PFSK-1 (cell line): ENCODE measurements at regions not wholly inside any gene's neighbourhood (a gene's known extent, or its start where the extent isn't known, plus 50 kb on each side); places are given as distances from the start of the nearest gene placed in this dataset.

Source experiments
- FOXP2 ChIP-seq: optimal IDR thresholded peaks from 2 replicates; pipeline ENCODE3; 2011; ENCODE audit warnings: borderline replicate concordance, control low read depth, inconsistent platforms; ENCODE audit not compliant: insufficient read depth; ENCODE audit errors: extremely low read length, extremely low read depth
- POLR2AphosphoS5 ChIP-seq: IDR thresholded peaks from 2 replicates; pipeline ENCODE4 v1.6.1; 2012; ENCODE audit warnings: low read depth, mild to moderate bottlenecking, control low read depth, low read length, moderate library complexity
- SIN3A ChIP-seq: IDR thresholded peaks from 2 replicates; pipeline ENCODE4 v1.6.1; 2012; ENCODE audit warnings: mild to moderate bottlenecking, low read length, moderate library complexity, borderline replicate concordance; ENCODE audit not compliant: insufficient read depth
- TAF1 ChIP-seq: IDR thresholded peaks from 2 replicates; pipeline ENCODE4 v1.6.1; 2012; ENCODE audit warnings: low read length, control low read depth, borderline replicate concordance; ENCODE audit not compliant: insufficient read depth
- TF ChIP-seq, protein P1 (sequence below), 2 experiments: IDR thresholded peaks; 2 replicates each; pipeline versions ENCODE4 v1.6.1 to v1.8.0; 2011 to 2012; ENCODE audit warnings: low read depth in 2 of 2, low read length in 2 of 2, control low read depth in 1 of 2, inconsistent platforms in 1 of 2, mild to moderate bottlenecking in 1 of 2, moderate library complexity in 1 of 2; ENCODE audit not compliant: insufficient read depth in 1 of 2

DNA sequence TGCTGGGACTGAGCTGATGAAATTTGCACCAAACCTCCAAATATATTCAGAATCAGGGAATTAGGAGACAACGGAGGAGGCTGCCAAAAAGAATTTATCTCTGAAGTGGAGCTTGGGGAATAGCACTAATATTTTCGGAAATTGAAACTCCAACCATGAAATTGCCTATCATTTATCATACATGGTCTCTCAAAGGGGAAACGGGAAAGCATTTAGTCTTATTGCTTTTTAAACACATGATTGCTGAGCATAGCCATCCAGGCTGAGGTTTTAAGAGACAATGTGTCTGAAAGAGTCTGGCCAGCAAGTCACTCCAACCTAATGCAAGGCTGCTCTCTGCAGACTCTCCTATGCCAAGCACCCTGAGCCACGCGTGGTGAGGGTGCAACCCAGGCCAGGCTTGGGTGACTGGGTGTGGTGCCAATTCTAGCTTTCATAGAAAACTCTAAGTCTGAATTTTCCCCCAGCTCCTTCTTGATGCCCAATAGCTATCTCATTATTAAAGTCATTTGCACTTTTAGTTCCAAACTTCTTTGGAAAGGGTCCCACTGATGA, 200.2 kb downstream of the RPLP1 start:
- no peak for TF ChIP-seq TAF1
- TF ChIP-seq, protein P1, sequence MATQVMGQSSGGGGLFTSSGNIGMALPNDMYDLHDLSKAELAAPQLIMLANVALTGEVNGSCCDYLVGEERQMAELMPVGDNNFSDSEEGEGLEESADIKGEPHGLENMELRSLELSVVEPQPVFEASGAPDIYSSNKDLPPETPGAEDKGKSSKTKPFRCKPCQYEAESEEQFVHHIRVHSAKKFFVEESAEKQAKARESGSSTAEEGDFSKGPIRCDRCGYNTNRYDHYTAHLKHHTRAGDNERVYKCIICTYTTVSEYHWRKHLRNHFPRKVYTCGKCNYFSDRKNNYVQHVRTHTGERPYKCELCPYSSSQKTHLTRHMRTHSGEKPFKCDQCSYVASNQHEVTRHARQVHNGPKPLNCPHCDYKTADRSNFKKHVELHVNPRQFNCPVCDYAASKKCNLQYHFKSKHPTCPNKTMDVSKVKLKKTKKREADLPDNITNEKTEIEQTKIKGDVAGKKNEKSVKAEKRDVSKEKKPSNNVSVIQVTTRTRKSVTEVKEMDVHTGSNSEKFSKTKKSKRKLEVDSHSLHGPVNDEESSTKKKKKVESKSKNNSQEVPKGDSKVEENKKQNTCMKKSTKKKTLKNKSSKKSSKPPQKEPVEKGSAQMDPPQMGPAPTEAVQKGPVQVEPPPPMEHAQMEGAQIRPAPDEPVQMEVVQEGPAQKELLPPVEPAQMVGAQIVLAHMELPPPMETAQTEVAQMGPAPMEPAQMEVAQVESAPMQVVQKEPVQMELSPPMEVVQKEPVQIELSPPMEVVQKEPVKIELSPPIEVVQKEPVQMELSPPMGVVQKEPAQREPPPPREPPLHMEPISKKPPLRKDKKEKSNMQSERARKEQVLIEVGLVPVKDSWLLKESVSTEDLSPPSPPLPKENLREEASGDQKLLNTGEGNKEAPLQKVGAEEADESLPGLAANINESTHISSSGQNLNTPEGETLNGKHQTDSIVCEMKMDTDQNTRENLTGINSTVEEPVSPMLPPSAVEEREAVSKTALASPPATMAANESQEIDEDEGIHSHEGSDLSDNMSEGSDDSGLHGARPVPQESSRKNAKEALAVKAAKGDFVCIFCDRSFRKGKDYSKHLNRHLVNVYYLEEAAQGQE (IDR thresholded peaks at IDR 0.05; ENCODE audit: insufficient read depth in 1 of 2, low read depth in 2 of 2, low read length in 2 of 2): no peak
- TF ChIP-seq POLR2AphosphoS5: no peak
- no peak for TF ChIP-seq SIN3A
- no peak for TF ChIP-seq FOXP2
